GM21825 (cell line): ENCODE measurements at regions not wholly inside any gene's neighbourhood (a gene's known extent, or its start where the extent isn't known, plus 50 kb on each side); places are given as distances from the start of the nearest gene placed in this dataset.
"Not testable (repeated sequence)": the region's sequence is repeated elsewhere in the genome, so short reads cannot be mapped to it uniquely, and the experiment has no call there.

Experiments used
- ATAC-seq: cut with Tn5 transposase; IDR thresholded peaks from one replicate; pipeline ENCODE4 v1.9.1; 2021; ENCODE audit warnings: mild to moderate bottlenecking, moderate library complexity; ENCODE audit not compliant: unreplicated experiment

GRCh38 chr12:111249757-111250156, 119.1 kb downstream of the PHETA1 start:
- no peak for ATAC-seq

DNA sequence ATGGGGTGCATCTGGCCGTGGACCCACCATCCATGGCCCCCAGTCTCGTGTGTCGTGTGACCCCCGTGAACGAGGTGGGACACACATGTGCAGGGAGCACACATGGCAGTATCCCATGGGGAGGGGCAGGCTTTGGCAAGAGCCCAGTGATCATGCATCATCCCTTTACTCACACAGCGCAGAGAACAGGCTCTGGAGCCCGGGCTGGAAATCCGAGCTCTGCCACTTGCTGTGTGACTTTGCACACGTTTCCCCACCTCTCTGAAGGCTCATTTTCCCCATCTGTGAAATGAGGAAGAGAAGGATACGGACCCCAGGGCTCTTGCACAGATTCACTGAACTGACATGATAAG, 119.9 kb downstream of the PHETA1 start:
- no peak for ATAC-seq

DNA sequence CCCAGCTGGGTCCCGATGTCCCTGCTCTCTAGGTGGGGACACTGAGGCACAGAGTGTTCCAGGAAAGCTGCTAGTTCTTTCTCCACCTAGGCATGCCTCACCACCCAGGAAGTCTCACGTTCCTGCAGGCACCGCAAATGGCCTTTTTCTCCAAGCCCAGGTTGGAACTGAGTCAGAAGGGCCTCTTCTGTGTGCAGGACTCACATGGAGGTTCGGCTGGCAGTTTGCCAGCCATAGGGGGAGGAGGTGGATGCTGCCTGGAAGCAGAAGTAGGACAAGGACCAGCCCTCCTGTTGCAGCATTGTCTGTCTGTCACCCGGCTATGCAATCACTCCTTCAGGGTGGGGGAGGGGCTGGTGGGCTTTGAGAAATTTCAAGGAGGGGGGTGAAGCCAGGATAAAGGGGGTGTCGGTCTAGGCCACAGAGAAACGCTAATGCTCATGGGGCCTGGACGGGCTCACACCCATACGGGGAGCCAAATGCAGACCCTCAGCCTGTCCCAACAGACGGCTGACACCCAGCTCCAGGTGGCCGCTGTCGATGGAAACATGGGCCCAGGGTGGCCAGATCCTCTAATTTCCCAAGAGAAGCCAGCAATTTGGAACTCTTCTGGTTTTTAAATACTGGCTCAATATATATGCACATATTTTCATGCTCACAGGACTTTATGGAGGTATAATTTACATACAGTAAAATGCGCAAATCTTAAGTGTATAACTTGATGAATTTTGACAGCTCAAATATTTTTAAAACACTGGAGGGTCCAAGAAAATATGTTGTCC, 120.5 kb downstream of the PHETA1 start:
- no peak for ATAC-seq

DNA sequence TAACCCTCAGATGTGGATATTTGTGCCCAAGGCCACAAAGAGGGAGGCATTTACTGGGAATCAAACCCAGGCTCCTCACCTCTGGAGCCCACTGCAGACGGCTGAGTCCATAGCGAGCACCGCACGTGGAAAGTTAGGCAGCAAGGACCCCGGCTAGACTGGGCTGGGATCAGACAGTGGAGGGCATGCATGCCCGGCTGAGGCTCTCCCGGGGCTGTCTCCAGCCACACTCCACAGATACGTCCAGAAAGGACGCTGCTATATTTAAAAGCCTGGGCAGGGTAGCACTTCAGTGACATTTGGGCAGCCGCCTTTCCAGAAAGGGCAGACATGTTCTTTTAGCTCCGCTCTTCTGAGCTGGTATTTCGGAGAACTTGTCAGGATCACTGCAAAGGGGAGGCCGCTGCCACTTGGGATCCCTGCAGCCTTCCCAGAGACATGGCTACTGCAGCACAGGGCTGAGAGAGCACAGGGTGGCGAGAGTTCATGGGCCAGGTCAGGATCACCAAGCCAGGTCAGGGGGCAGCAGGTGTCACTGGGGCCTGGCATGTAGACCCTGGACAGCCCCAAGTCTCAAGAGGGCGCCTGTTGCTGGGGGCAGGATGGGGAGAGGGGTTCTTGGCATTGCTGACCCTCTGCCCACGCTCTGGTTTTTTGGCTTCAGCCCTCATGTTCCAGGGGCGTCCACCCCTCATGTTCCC, 121.7 kb downstream of the PHETA1 start:
- no peak for ATAC-seq

- ATAC-seq: no peak
Measured at GRCh38 chr12:111246477-111247011, 122.4 kb downstream of the PHETA1 start.

GRCh38 chr12:111245701-111246476, 123.0 kb downstream of the PHETA1 start:
- ATAC-seq: no peak

- no peak for ATAC-seq
Measured at GRCh38 chr12:111244673-111245072, 124.2 kb downstream of the PHETA1 start.

DNA sequence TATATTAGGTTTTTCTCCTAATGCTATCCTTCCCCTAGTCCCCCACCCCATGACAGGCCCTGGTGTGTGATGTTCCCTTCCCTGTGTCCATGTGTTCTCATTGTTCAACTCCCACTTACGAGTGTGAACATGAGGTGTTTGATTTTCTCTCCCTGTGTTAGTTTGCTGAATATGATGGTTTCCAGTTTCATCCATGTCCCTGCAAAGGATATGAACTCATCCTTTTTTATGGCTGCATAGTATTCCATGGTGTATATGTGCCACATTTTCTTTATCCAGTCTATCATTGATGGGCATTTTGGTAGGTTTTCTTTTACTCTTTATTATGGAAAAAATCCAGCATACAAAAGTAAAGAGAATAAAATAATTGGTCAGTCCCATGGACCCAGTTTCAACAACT, 126.1 kb downstream of the PHETA1 start:
- ATAC-seq: not testable (repeated sequence)

- no peak for ATAC-seq
Measured at GRCh38 chr12:111242184-111242583, 126.7 kb downstream of the PHETA1 start.

DNA sequence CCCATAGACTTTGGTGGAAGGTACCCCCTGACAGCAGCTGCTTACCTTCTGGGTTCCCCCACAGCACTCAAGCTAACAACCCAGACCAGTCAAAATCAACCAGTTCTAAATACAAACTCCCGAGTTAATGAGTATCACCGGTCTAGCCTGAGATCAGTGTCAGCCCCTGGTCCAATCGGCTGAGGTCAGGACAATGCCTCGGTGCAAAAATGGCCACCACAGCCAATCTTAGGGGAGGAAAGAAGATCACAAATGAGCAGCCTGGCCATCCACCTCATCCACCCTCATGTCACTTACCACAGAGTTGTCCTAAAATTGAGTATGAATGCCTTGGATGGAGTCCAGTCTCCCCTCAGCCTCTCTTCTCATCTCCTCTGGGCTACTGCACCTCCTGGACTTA, 128.5 kb downstream of the PHETA1 start:
- ATAC-seq: no peak

- no peak for ATAC-seq
Measured at GRCh38 chr12:111239235-111239634, 129.7 kb downstream of the PHETA1 start.

DNA sequence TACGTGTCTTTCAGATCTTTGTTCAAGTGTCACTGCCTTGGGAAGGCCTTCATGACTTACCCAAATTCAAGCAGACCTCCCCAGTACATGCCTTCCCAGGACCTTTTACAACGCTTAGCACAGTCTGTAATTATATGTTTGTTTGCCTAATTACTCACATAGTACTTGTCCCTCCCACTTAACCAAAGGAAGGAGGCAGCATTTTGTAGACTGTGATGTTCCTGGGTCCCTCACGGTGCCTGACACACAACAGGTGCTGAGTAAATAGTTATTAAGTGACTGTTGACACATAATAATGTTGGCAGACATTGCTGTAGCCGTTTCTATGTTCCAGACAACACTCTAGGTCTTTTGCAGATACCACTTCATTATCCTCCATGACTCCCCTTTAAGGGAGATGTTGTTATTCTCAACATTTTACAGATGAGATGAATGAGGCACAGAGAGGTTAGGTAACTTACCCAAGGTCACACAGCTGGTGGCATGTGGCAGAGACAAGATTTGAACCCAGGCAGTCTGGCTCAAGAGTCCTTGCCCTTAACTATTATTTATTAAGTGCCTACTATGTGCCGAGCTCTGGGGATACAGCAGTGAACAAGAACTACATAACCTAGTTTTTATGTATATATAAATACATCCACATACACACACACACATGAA, 130.7 kb downstream of the PHETA1 start:
- no peak for ATAC-seq

GRCh38 chr12:111234491-111234890, 134.4 kb downstream of the PHETA1 start:
- ATAC-seq: not testable (repeated sequence)

DNA sequence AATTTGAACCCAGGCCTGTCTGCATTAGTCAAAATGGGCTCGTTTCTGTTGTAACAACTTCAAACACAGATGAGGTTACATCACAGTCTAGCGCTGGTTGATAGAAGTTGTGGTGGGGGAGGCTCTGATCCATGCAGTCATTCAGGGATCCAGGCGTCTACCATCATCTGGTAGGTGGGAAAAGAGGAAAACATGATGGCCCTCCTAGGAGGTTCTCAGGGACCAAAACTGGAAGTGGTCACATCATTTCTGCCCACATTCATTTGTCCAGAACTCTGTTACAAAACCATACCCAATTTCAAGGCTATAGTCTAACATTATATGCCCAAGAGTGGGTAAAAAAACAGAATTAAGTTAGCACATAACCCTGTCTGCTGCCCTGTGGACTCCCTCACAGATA, 135.1 kb downstream of the PHETA1 start:
- ATAC-seq: no peak

GRCh38 chr12:111230649-111231048, 138.2 kb downstream of the PHETA1 start:
- no peak for ATAC-seq

DNA sequence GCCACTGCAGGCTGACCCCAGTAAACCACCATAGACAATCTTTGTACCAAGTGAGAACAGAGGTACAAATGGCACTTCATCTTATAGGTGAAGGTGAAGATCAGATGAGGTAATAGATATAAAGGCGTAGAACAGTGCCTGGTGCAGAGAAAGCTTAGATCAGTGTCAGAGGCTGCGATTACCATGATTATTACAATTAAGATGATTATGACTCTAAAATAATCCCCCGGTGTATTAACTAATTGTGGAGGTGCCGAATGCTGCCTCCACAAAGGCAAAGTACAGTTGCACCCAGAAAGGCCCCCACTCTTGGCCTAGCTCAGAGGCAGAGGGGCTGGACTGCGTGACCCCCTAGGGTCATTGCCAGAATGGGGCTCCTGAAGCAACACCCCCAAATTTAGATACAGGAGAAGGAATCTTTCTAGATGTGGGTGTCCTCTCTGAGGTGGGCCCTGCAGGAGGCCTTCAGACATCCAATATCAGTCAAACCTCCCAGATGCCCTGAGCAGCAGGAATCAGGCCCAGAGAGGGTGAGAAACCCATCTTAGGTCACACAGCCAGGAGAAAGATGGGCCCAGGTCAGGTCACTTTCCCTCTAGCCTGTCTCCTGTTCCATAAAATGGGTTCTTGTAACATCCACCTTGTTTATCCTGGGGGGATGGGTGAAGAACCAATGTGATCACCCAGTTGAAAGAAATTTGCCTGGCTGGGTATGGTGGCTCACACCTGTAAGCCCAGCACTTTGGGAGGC, 139.8 kb downstream of the PHETA1 start:
- ATAC-seq: no peak

- no peak for ATAC-seq
Measured at GRCh38 chr12:111227476-111228420, 141.1 kb downstream of the PHETA1 start.

GRCh38 chr12:111226680-111227079, 142.2 kb downstream of the PHETA1 start:
- no peak for ATAC-seq

DNA sequence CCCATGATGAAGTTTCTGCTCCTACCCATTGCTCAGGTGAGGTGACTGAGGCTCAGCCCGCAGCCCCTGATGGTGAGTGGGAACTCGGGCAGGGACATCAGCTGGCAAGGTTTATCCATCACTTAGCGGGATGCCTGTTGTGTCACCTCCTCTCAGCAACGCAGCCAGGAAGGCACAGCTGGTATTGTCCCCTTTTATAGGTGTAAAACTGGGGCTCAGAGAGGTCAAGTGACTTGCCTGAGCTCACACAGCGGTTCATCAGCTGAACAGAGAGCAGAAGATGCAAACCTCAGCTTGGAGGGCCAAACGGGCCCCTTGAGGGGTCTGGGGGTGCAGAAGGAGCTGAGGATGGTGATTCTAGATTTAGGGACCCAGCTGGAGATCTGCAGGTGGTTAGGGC, 143.6 kb downstream of the PHETA1 start:
- ATAC-seq: no peak
